ENCODE measurements at regions not wholly inside any gene's neighbourhood (a gene's known extent, or its start where the extent isn't known, plus 50 kb on each side); places are given as distances from the start of the nearest gene placed in this dataset.
A peak's percentile ranks its signal among the peaks of the same experiment; 100 is the strongest.

GRCh38 chr10:64089648-64090047 is 568.4 kb downstream of the REEP3 start:
- no peaks in the 10 kb centered on the region for H3K27me3 ChIP-seq (replicated peaks; ENCODE audit: insufficient read depth, low read depth, low read length, poor library complexity)
- intact Hi-C loops (cut with micrococcal nuclease; ENCODE audit: unreplicated experiment) = no loop called here
- CTCF ChIA-PET = no interaction called here
- no peaks in the 10 kb centered on the region for H3K36me3 ChIP-seq (ENCODE audit: insufficient read depth, low read length, poor library complexity, severe bottlenecking)
- H3K4me3 ChIP-seq (ENCODE audit: low read depth, low read length, poor library complexity, severe bottlenecking) = no peak overlapping the region
- DNase-seq (ENCODE audit: low spot score) = no peak
- no peak for TF ChIP-seq CTCF (conservative IDR thresholded peaks at IDR 0.05; ENCODE audit: low read depth, low read length)
- TF ChIP-seq EZH2 (IDR thresholded peaks at IDR 0.05; ENCODE audit: borderline replicate concordance, low read depth, low read length, poor library complexity, severe bottlenecking) = no peak
- no peaks in the 10 kb centered on the region for H3K4me1 ChIP-seq (ENCODE audit: insufficient read depth, low read length, poor library complexity, severe bottlenecking)
- POLR2A ChIA-PET (ENCODE audit: low non-redundant PET) = no interaction called here
- H3K9me3 ChIP-seq (ENCODE audit: low read depth, low read length, poor library complexity, severe bottlenecking) = no peaks in the 10 kb centered on the region
- no peak overlapping the region for H3K27ac ChIP-seq (ENCODE audit: low read depth, low read length, poor library complexity, severe bottlenecking)
- no TSS peak for BruUV-seq (replicated peaks)

- intact Hi-C loops (cut with micrococcal nuclease; ENCODE audit: unreplicated experiment) = no loop called here
- H3K27me3 ChIP-seq (replicated peaks; ENCODE audit: insufficient read depth, low read depth, low read length, poor library complexity) = no peaks in the 10 kb centered on the region
- H3K9me3 ChIP-seq (ENCODE audit: low read depth, low read length, poor library complexity, severe bottlenecking) = no peaks in the 10 kb centered on the region
- no peak for DNase-seq (ENCODE audit: low spot score)
- H3K27ac ChIP-seq (ENCODE audit: low read depth, low read length, poor library complexity, severe bottlenecking) = no peak overlapping the region
- no TSS peak for BruUV-seq (replicated peaks)
- H3K4me1 ChIP-seq (ENCODE audit: insufficient read depth, low read length, poor library complexity, severe bottlenecking) = no peaks in the 10 kb centered on the region
- CTCF ChIA-PET = no interaction called here
- H3K4me3 ChIP-seq (ENCODE audit: low read depth, low read length, poor library complexity, severe bottlenecking) = no peak overlapping the region
- TF ChIP-seq CTCF (conservative IDR thresholded peaks at IDR 0.05; ENCODE audit: low read depth, low read length) (no peak), EZH2 (IDR thresholded peaks at IDR 0.05; ENCODE audit: borderline replicate concordance, low read depth, low read length, poor library complexity, severe bottlenecking) (no peak)
- no peaks in the 10 kb centered on the region for H3K36me3 ChIP-seq (ENCODE audit: insufficient read depth, low read length, poor library complexity, severe bottlenecking)
- POLR2A ChIA-PET (ENCODE audit: low non-redundant PET) = no interaction called here
Measured at GRCh38 chr10:64090865-64091264, 569.7 kb downstream of the REEP3 start.

GRCh38 chr10:64091897-64092296 is 570.7 kb downstream of the REEP3 start:
- ChIA-PET CTCF (no interaction called here), POLR2A (ENCODE audit: low non-redundant PET) (no interaction called here)
- peak; percentile 42 for DNase-seq (ENCODE audit: low spot score)
- H3K27me3 ChIP-seq (replicated peaks; ENCODE audit: insufficient read depth, low read depth, low read length, poor library complexity) = no peaks in the 10 kb centered on the region
- H3K4me1 ChIP-seq (ENCODE audit: insufficient read depth, low read length, poor library complexity, severe bottlenecking) = no peaks in the 10 kb centered on the region
- no peaks in the 10 kb centered on the region for H3K36me3 ChIP-seq (ENCODE audit: insufficient read depth, low read length, poor library complexity, severe bottlenecking)
- no peak for TF ChIP-seq EZH2 (IDR thresholded peaks at IDR 0.05; ENCODE audit: borderline replicate concordance, low read depth, low read length, poor library complexity, severe bottlenecking)
- peak; percentile 50 for TF ChIP-seq CTCF (conservative IDR thresholded peaks at IDR 0.05; ENCODE audit: low read depth, low read length)
- no peak overlapping the region for H3K27ac ChIP-seq (ENCODE audit: low read depth, low read length, poor library complexity, severe bottlenecking)
- no TSS peak for BruUV-seq (replicated peaks)
- H3K4me3 ChIP-seq (ENCODE audit: low read depth, low read length, poor library complexity, severe bottlenecking) = no peak overlapping the region
- intact Hi-C loops (cut with micrococcal nuclease; ENCODE audit: unreplicated experiment) = no loop called here
- no peaks in the 10 kb centered on the region for H3K9me3 ChIP-seq (ENCODE audit: low read depth, low read length, poor library complexity, severe bottlenecking)

Measured in A673 (cell line).